ENCODE measurements at regions not wholly inside any gene's neighbourhood (a gene's known extent, or its start where the extent isn't known, plus 50 kb on each side); places are given as distances from the start of the nearest gene placed in this dataset.
A peak's percentile ranks its signal among the peaks of the same experiment; 100 is the strongest.

- no peaks in the 10 kb centered on the region for H3K4me1 ChIP-seq (ENCODE audit: insufficient read depth, low read length)
- H3K4me2 ChIP-seq (ENCODE audit: low read depth, low read length): no peak overlapping the region
- no peaks in the 10 kb centered on the region for H3K27me3 ChIP-seq (ENCODE audit: control insufficient read depth in 1 of 2, insufficient read depth in 2 of 2, low read length in 2 of 2)
- ChIA-PET POLR2A (no interaction called here), CTCF (ENCODE audit: low intra/inter-chr PET ratio, low total read pairs) (no interaction called here)
- intact Hi-C loops (cut with micrococcal nuclease; ENCODE audit: unreplicated experiment) (no loop called here), in situ Hi-C loops (cut with HindIII; ENCODE audit: extremely low pct_ligation_motif_present, low pct_unique_long_range_greater_than_20kb) (no loop called here)
- BruUV-seq (replicated peaks): no TSS peak
- no peaks in the 10 kb centered on the region for H3K79me2 ChIP-seq (ENCODE audit: insufficient read depth, low read length)
- 4% methylated on average over 4 of the region's 4 CpGs for WGBS (ENCODE audit: low lambda C conversion rate)
- no peak for DNase-seq (ENCODE audit: low spot score)
- H3K9me3 ChIP-seq (ENCODE audit: low read length): no peaks in the 10 kb centered on the region
- no peak for ATAC-seq
- no peak overlapping the region for H3K27ac ChIP-seq (ENCODE audit: extremely low read length, insufficient read depth, low read length)
- H3K9ac ChIP-seq (ENCODE audit: insufficient read depth, low read depth, low read length): no peak overlapping the region
- no peak overlapping the region for H2AFZ ChIP-seq (ENCODE audit: low read length)
- H3K4me3 ChIP-seq (replicated peaks in 1 of 3; ENCODE audit: insufficient read depth in 1 of 3, low read depth in 2 of 3, low read length in 3 of 3): no peak overlapping the region
- no peak for FAIRE-seq
- TF ChIP-seq AGO1 (IDR thresholded peaks at IDR 0.05; ENCODE audit: low read depth, low read length, poor library complexity, severe bottlenecking) (no peak), HNRNPUL1 (IDR thresholded peaks at IDR 0.05; ENCODE audit: low read depth, low read length) (no peak), KLF9 (CRISPR knock-in tag; IDR thresholded peaks at IDR 0.05; ENCODE audit: low read depth) (no peak), EED (CRISPR knock-in tag; IDR thresholded peaks at IDR 0.05) (no peak), GZF1 (CRISPR knock-in tag; IDR thresholded peaks at IDR 0.05) (no peak), ZNF10 (CRISPR knock-in tag; IDR thresholded peaks at IDR 0.05; ENCODE audit: borderline replicate concordance, low read depth) (no peak)
- TF ChIP-seq, protein P1, sequence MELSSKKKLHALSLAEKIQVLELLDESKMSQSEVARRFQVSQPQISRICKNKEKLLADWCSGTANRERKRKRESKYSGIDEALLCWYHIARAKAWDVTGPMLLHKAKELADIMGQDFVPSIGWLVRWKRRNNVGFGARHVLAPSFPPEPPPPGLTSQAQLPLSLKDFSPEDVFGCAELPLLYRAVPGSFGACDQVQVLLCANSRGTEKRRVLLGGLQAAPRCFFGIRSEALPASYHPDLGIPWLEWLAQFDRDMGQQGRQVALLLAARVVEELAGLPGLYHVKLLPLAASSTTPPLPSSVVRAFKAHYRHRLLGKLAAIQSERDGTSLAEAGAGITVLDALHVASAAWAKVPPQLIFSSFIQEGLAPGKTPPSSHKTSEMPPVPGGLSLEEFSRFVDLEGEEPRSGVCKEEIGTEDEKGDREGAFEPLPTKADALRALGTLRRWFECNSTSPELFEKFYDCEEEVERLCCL (CRISPR knock-in tag; IDR thresholded peaks at IDR 0.05; ENCODE audit: borderline replicate concordance): no peak
- H4K20me1 ChIP-seq (ENCODE audit: insufficient read depth, low read length): no peaks in the 10 kb centered on the region
- H3K36me3 ChIP-seq (replicated peaks in 1 of 2; ENCODE audit: control insufficient read depth in 1 of 2, insufficient read depth in 2 of 2, low read length in 2 of 2): no peaks in the 10 kb centered on the region
Observed at GRCh38 chr18:77736842-77737241, 487.2 kb downstream of the GALR1 start.

DNA sequence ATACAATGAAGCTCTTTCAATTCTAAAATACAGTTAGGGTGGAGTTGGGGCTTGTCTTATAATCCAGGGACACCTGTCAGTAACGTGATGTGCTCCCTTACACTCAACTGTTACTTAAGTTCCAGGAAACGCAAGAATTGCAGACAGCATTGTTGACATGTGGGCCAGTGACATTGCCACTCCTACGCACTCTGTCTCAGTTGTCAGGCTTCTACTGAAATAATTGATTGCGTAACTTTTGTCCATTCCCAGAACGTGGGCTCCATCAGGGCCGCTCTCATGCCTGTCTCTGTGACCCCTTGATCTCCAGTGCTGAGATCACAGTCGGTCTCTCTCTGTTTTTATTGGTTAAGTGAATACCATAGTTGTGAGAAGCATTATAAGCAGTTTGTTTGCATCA, 487.8 kb downstream of the GALR1 start:
- H3K9me3 ChIP-seq (ENCODE audit: low read length): no peaks in the 10 kb centered on the region
- intact Hi-C loops (cut with micrococcal nuclease; ENCODE audit: unreplicated experiment) (no loop called here), in situ Hi-C loops (cut with HindIII; ENCODE audit: extremely low pct_ligation_motif_present, low pct_unique_long_range_greater_than_20kb) (no loop called here)
- DNase-seq (ENCODE audit: low spot score): no peak
- no peaks in the 10 kb centered on the region for H3K27me3 ChIP-seq (ENCODE audit: control insufficient read depth in 1 of 2, insufficient read depth in 2 of 2, low read length in 2 of 2)
- WGBS (ENCODE audit: low lambda C conversion rate): 10% methylated on average over 7 of the region's 7 CpGs
- TF ChIP-seq IRF2 (CRISPR knock-in tag; IDR thresholded peaks at IDR 0.05) (no peak), CEBPG (CRISPR knock-in tag; IDR thresholded peaks at IDR 0.05) (peak; percentile 37; the same call in 1 of the 2 replicates), ADNP (CRISPR knock-in tag; IDR thresholded peaks at IDR 0.05) (no peak), ZNF670 (CRISPR knock-in tag; IDR thresholded peaks at IDR 0.05; ENCODE audit: borderline replicate concordance) (no peak), ZNF549 (CRISPR knock-in tag; IDR thresholded peaks at IDR 0.05) (no peak), CEBPB (IDR thresholded peaks at IDR 0.05; ENCODE audit: borderline replicate concordance, low read depth, low read length) (peak; percentile 88)
- no peaks in the 10 kb centered on the region for H3K79me2 ChIP-seq (ENCODE audit: insufficient read depth, low read length)
- no peak overlapping the region for H3K4me2 ChIP-seq (ENCODE audit: low read depth, low read length)
- no peak overlapping the region for H2AFZ ChIP-seq (ENCODE audit: low read length)
- no peak overlapping the region for H3K9ac ChIP-seq (ENCODE audit: insufficient read depth, low read depth, low read length)
- ATAC-seq: no peak
- H3K36me3 ChIP-seq (replicated peaks in 1 of 2; ENCODE audit: control insufficient read depth in 1 of 2, insufficient read depth in 2 of 2, low read length in 2 of 2): no peaks in the 10 kb centered on the region
- CTCF ChIA-PET (ENCODE audit: low intra/inter-chr PET ratio, low total read pairs): no interaction called here
- BruUV-seq (replicated peaks): no TSS peak
- POLR2A ChIA-PET: no interaction called here
- H3K4me1 ChIP-seq (ENCODE audit: insufficient read depth, low read length): no peaks in the 10 kb centered on the region
- FAIRE-seq: no peak
- no peak overlapping the region for H3K4me3 ChIP-seq (replicated peaks in 1 of 3; ENCODE audit: insufficient read depth in 1 of 3, low read depth in 2 of 3, low read length in 3 of 3)
- H3K27ac ChIP-seq (ENCODE audit: extremely low read length, insufficient read depth, low read length): no peak overlapping the region
- no peaks in the 10 kb centered on the region for H4K20me1 ChIP-seq (ENCODE audit: insufficient read depth, low read length)

All from HepG2 (cell line).